Fibroblast of pulmonary artery (primary cell): ENCODE measurements at regions not wholly inside any gene's neighbourhood (a gene's known extent, or its start where the extent isn't known, plus 50 kb on each side); places are given as distances from the start of the nearest gene placed in this dataset.
"Not testable (repeated sequence)": the region's sequence is repeated elsewhere in the genome, so short reads cannot be mapped to it uniquely, and the experiment has no call there.

Experiments used
- DNase-seq: peaks from one replicate; pipeline ENCODE4 v3.0.0-alpha.2; 2010; ENCODE audit warnings: low read depth
- H3K4me3 ChIP-seq: replicated peaks from 2 replicates; pipeline ENCODE4 v1.5.1; 2011; ENCODE audit warnings: low read depth, mild to moderate bottlenecking, control low read depth, low read length, moderate library complexity
- TF ChIP-seq, protein P1 (sequence below): IDR thresholded peaks from 2 replicates; pipeline ENCODE4 v1.5.1; 2011; ENCODE audit warnings: mild to moderate bottlenecking, control low read depth, low read length, inconsistent platforms; ENCODE audit errors: missing control alignments

- H3K4me3 ChIP-seq: no peak overlapping the region
- peak; percentile 67 for DNase-seq
- TF ChIP-seq, protein P1, sequence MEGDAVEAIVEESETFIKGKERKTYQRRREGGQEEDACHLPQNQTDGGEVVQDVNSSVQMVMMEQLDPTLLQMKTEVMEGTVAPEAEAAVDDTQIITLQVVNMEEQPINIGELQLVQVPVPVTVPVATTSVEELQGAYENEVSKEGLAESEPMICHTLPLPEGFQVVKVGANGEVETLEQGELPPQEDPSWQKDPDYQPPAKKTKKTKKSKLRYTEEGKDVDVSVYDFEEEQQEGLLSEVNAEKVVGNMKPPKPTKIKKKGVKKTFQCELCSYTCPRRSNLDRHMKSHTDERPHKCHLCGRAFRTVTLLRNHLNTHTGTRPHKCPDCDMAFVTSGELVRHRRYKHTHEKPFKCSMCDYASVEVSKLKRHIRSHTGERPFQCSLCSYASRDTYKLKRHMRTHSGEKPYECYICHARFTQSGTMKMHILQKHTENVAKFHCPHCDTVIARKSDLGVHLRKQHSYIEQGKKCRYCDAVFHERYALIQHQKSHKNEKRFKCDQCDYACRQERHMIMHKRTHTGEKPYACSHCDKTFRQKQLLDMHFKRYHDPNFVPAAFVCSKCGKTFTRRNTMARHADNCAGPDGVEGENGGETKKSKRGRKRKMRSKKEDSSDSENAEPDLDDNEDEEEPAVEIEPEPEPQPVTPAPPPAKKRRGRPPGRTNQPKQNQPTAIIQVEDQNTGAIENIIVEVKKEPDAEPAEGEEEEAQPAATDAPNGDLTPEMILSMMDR: no peak
Observed at GRCh38 chr5:43839218-43839617, 236.2 kb downstream of the NNT start.

DNA sequence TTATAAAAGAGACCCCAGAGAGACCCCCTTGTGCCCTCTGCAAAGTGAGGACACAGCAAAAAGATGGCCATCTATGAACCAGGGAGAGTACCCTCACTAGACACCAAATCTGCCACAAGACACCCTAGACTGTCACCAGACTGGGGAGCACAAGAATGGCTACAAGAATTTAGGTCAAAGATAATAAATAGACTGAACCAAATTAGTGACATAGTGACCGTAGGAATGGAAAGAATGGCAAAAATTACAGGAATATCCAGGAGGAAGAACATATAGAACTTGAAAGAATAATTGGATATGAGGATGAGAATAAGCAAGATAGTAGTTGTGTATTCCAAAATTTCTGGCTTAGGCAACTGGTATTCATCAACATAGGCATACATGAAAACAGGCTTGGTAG, 235.0 kb downstream of the NNT start:
- no peak for DNase-seq
- TF ChIP-seq, protein P1: no peak
- H3K4me3 ChIP-seq: no peak overlapping the region

GRCh38 chr5:43837091-43837490, 234.1 kb downstream of the NNT start:
- H3K4me3 ChIP-seq: no peak overlapping the region
- TF ChIP-seq, protein P1: no peak
- DNase-seq: no peak

GRCh38 chr5:43833961-43834360, 231.0 kb downstream of the NNT start:
- no peak for DNase-seq
- no peak overlapping the region for H3K4me3 ChIP-seq
- TF ChIP-seq, protein P1: no peak

DNA sequence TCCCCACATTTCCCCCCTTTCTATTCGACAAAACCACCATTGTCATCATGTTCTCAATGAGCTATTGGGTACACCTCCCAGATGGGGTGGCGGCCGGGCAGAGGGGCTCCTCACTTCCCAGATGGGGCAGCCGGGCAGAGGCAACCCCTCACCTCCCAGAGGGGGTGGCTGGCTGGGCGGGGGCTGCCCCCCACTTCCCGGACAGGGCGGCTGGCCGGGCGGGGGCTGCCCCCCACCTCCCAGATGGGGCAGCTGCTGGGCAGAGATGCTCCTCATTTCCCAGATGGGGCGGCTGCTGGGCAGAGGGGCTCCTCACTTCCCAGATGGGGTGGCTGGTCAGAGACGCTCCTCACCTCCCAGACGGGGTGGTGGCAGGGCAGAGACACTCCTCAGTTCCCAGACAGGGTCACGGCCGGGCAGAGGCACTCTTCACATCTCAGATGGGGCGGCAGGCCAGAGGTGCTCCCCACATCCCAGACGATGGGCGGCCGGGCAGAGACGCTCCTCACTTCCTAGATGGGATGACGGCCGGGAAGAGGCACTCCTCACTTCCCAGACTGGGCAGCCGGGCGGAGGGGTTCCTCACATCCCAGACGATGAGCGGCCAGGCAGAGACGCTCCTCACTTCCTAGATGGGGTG, 221.5 kb downstream of the NNT start:
- not testable (repeated sequence) for DNase-seq

GRCh38 chr5:43818394-43818793, 215.4 kb downstream of the NNT start:
- H3K4me3 ChIP-seq, DNase-seq: not testable (repeated sequence)

More for the DNA sequence above, 221.5 kb downstream of the NNT start:
- H3K4me3 ChIP-seq: not testable (repeated sequence)

DNA sequence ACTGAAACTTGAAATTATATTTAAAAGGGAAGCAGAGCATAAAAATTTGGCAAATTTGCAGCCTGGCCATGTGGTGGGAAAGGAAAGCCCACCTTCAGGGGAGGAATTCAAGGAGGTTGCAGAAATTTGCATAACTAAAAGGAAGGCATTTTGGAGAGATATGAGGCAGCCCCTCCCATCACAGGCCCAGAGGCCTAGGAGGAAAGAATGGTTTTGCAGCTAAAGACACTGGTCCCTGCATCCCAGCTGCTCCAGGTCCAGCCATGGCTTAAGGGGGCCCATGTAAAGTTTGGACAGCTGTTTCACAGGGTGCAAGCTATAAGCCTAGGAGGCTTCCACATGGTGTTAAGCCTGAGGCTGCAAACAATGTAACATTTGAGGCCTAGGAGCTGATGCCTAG, 212.5 kb downstream of the NNT start:
- DNase-seq: no peak

DNA sequence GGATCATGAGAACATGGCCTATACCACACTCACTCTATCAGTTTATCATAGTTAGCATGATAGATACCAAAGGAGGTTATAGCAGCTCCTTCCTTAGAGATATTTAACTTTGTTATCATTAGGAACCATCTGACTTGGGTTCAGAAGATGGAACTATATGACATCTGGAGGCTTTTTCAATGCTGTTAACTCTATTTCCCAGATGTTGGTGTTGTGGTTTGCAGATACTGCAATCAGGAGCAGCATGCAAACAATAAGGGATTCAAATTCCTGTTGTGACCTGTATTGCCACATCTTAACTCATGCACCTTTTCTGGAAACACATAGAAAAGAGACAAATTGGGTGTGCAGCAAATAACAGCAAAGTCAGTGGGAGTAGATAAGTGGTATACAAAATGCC, 201.7 kb downstream of the NNT start:
- TF ChIP-seq, protein P1: no peak
- H3K4me3 ChIP-seq: no peak overlapping the region
- no peak for DNase-seq

More for the DNA sequence above, 212.5 kb downstream of the NNT start:
- no peak overlapping the region for H3K4me3 ChIP-seq
- TF ChIP-seq, protein P1: no peak
